Stimulated activated CD8-positive, alpha-beta memory T cell treated with anti-CD3 and anti-CD28 coated beads, Interleukin-15, amount 100 ng/mL, for 48 hours (primary cell): ENCODE measurements at regions not wholly inside any gene's neighbourhood (a gene's known extent, or its start where the extent isn't known, plus 50 kb on each side); places are given as distances from the start of the nearest gene placed in this dataset.

Experiments used
- DNase-seq, 2 donors: peaks; one replicate each; pipeline ENCODE4 v3.0.0-alpha.2; 2020; ENCODE audit warnings: low read depth in 2 of 2

- DNase-seq: no peak
Measured at GRCh38 chr13:26456650-26457049, 100.8 kb upstream of the WASF3 start.

- no peak for DNase-seq
Measured at GRCh38 chr13:26457212-26457611, 100.3 kb upstream of the WASF3 start.

- DNase-seq: no peak
Measured at GRCh38 chr13:26458196-26458749, 99.2 kb upstream of the WASF3 start.

GRCh38 chr13:26459276-26460131 is 98.0 kb upstream of the WASF3 start:
- DNase-seq: no peak

GRCh38 chr13:26460648-26461047 is 96.8 kb upstream of the WASF3 start:
- DNase-seq: no peak

GRCh38 chr13:26463296-26463695 is 94.2 kb upstream of the WASF3 start:
- DNase-seq: no peak

GRCh38 chr13:26463848-26464247 is 93.6 kb upstream of the WASF3 start:
- no peak for DNase-seq

GRCh38 chr13:26465514-26465913 is 92.0 kb upstream of the WASF3 start:
- DNase-seq: no peak

GRCh38 chr13:26465954-26466353 is 91.5 kb upstream of the WASF3 start:
- no peak for DNase-seq

- no peak for DNase-seq
Measured at GRCh38 chr13:26468265-26468801, 89.2 kb upstream of the WASF3 start.

- DNase-seq: no peak
Measured at GRCh38 chr13:26469602-26470001, 87.9 kb upstream of the WASF3 start.

GRCh38 chr13:26471807-26472206 is 85.7 kb upstream of the WASF3 start:
- DNase-seq: no peak

- no peak for DNase-seq
Measured at GRCh38 chr13:26473571-26474230, 83.8 kb upstream of the WASF3 start.

- DNase-seq: no peak
Measured at GRCh38 chr13:26474286-26474685, 83.2 kb upstream of the WASF3 start.

GRCh38 chr13:26475176-26476110 is 82.0 kb upstream of the WASF3 start:
- DNase-seq: no peak

GRCh38 chr13:26476111-26476781 is 81.2 kb upstream of the WASF3 start:
- no peak for DNase-seq

- no peak for DNase-seq
Measured at GRCh38 chr13:26476782-26477142, 80.7 kb upstream of the WASF3 start.

- no peak for DNase-seq
Measured at GRCh38 chr13:26477681-26478080, 79.8 kb upstream of the WASF3 start.

GRCh38 chr13:26480246-26480855 is 77.1 kb upstream of the WASF3 start:
- no peak for DNase-seq

- DNase-seq: no peak
Measured at GRCh38 chr13:26482451-26483197, 74.9 kb upstream of the WASF3 start.
